Epithelial cell of esophagus (primary cell): ENCODE measurements at regions not wholly inside any gene's neighbourhood (a gene's known extent, or its start where the extent isn't known, plus 50 kb on each side); places are given as distances from the start of the nearest gene placed in this dataset.
"Not testable (repeated sequence)": the region's sequence is repeated elsewhere in the genome, so short reads cannot be mapped to it uniquely, and the experiment has no call there.

Source experiments
- DNase-seq: peaks from one replicate; pipeline ENCODE4 v3.0.0; 2010; ENCODE audit warnings: low read depth
- H3K4me3 ChIP-seq: 2 replicates; pipeline ENCODE4 v1.5.1; 2011; ENCODE audit warnings: mild to moderate bottlenecking, low read length, control low read depth
- CTCF ChIP-seq: IDR thresholded peaks from 2 replicates; pipeline ENCODE4 v1.5.1; 2011; ENCODE audit warnings: low read depth, mild to moderate bottlenecking, low read length, control low read depth, inconsistent platforms; ENCODE audit not compliant: insufficient read depth; ENCODE audit errors: missing control alignments

GRCh38 chr1:213793482-213794067 lies 194.2 kb upstream of the PROX1 start:
- no peak for DNase-seq
- no peak for TF ChIP-seq CTCF
- no peak overlapping the region for H3K4me3 ChIP-seq

- no peak for DNase-seq
- no peak for TF ChIP-seq CTCF
Observed at GRCh38 chr1:213796525-213796924, 191.2 kb upstream of the PROX1 start.

GRCh38 chr1:213808288-213808687 lies 179.5 kb upstream of the PROX1 start:
- H3K4me3 ChIP-seq, DNase-seq: not testable (repeated sequence)

More at GRCh38 chr1:213796525-213796924, 191.2 kb upstream of the PROX1 start:
- H3K4me3 ChIP-seq: no peak overlapping the region

GRCh38 chr1:213817156-213817555 lies 170.6 kb upstream of the PROX1 start:
- no peak for DNase-seq
- TF ChIP-seq CTCF: no peak
- no peak overlapping the region for H3K4me3 ChIP-seq

- no peak for DNase-seq
- no peak overlapping the region for H3K4me3 ChIP-seq
- no peak for TF ChIP-seq CTCF
Observed at GRCh38 chr1:213820362-213821149, 167.2 kb upstream of the PROX1 start.

GRCh38 chr1:213821175-213821942 lies 166.4 kb upstream of the PROX1 start:
- no peak for TF ChIP-seq CTCF
- H3K4me3 ChIP-seq: no peak overlapping the region
- no peak for DNase-seq

- no peak overlapping the region for H3K4me3 ChIP-seq
- DNase-seq: no peak
- TF ChIP-seq CTCF: no peak
Observed at GRCh38 chr1:213821943-213822334, 165.8 kb upstream of the PROX1 start.
